ENCODE measurements at regions not wholly inside any gene's neighbourhood (a gene's known extent, or its start where the extent isn't known, plus 50 kb on each side); places are given as distances from the start of the nearest gene placed in this dataset.

- Histone ChIP-seq H3K27me3 (ENCODE audit: control insufficient read depth, insufficient read depth, low read length) (no peaks in the 10 kb centered on the region), H3K36me3 (replicated peaks; ENCODE audit: control insufficient read depth, insufficient read depth, low read length) (no peaks in the 10 kb centered on the region), H3K4me3 (ENCODE audit: insufficient read depth, low read depth, low read length) (no peak overlapping the region)
- DNase-seq = no peak
These were observed 70.1 kb upstream of the RAPGEF1 start for GRCh38 chr9:131809941-131810344.

GRCh38 chr9:131808291-131808690, 68.4 kb upstream of the RAPGEF1 start:
- H3K27me3 ChIP-seq (ENCODE audit: control insufficient read depth, insufficient read depth, low read length) = no peaks in the 10 kb centered on the region
- H3K36me3 ChIP-seq (replicated peaks; ENCODE audit: control insufficient read depth, insufficient read depth, low read length) = no peaks in the 10 kb centered on the region
- peak; percentile 43 for DNase-seq
- H3K4me3 ChIP-seq (ENCODE audit: insufficient read depth, low read depth, low read length) = no peak overlapping the region

- peak; percentile 93 for DNase-seq
- peak overlapping the region; percentile 30 for H3K4me3 ChIP-seq (ENCODE audit: insufficient read depth, low read depth, low read length)
- no peaks in the 10 kb centered on the region for H3K36me3 ChIP-seq (replicated peaks; ENCODE audit: control insufficient read depth, insufficient read depth, low read length)
- H3K27me3 ChIP-seq (ENCODE audit: control insufficient read depth, insufficient read depth, low read length) = no peaks in the 10 kb centered on the region
These were observed 67.5 kb upstream of the RAPGEF1 start for GRCh38 chr9:131807144-131807983.

GRCh38 chr9:131805803-131806202, 65.9 kb upstream of the RAPGEF1 start:
- Histone ChIP-seq H3K4me3 (ENCODE audit: insufficient read depth, low read depth, low read length) (no peak overlapping the region), H3K27me3 (ENCODE audit: control insufficient read depth, insufficient read depth, low read length) (no peaks in the 10 kb centered on the region), H3K36me3 (replicated peaks; ENCODE audit: control insufficient read depth, insufficient read depth, low read length) (no peaks in the 10 kb centered on the region)
- DNase-seq = no peak

- no peak for DNase-seq
- Histone ChIP-seq H3K27me3 (ENCODE audit: control insufficient read depth, insufficient read depth, low read length) (no peaks in the 10 kb centered on the region), H3K4me3 (ENCODE audit: insufficient read depth, low read depth, low read length) (no peak overlapping the region), H3K36me3 (replicated peaks; ENCODE audit: control insufficient read depth, insufficient read depth, low read length) (no peaks in the 10 kb centered on the region)
These were observed 65.0 kb upstream of the RAPGEF1 start for GRCh38 chr9:131804826-131805225.

- DNase-seq = no peak
- no peaks in the 10 kb centered on the region for H3K36me3 ChIP-seq (replicated peaks; ENCODE audit: control insufficient read depth, insufficient read depth, low read length)
- no peak overlapping the region for H3K4me3 ChIP-seq (ENCODE audit: insufficient read depth, low read depth, low read length)
- no peaks in the 10 kb centered on the region for H3K27me3 ChIP-seq (ENCODE audit: control insufficient read depth, insufficient read depth, low read length)
These were observed 64.0 kb upstream of the RAPGEF1 start for GRCh38 chr9:131803758-131804411.

GRCh38 chr9:131801810-131802209, 61.9 kb upstream of the RAPGEF1 start:
- no peaks in the 10 kb centered on the region for H3K27me3 ChIP-seq (ENCODE audit: control insufficient read depth, insufficient read depth, low read length)
- DNase-seq = peak; percentile 76
- H3K4me3 ChIP-seq (ENCODE audit: insufficient read depth, low read depth, low read length) = no peak overlapping the region
- no peaks in the 10 kb centered on the region for H3K36me3 ChIP-seq (replicated peaks; ENCODE audit: control insufficient read depth, insufficient read depth, low read length)

- H3K27me3 ChIP-seq (ENCODE audit: control insufficient read depth, insufficient read depth, low read length) = no peaks in the 10 kb centered on the region
- no peaks in the 10 kb centered on the region for H3K36me3 ChIP-seq (replicated peaks; ENCODE audit: control insufficient read depth, insufficient read depth, low read length)
- H3K4me3 ChIP-seq (ENCODE audit: insufficient read depth, low read depth, low read length) = no peak overlapping the region
- DNase-seq = no peak
These were observed 61.0 kb upstream of the RAPGEF1 start for GRCh38 chr9:131800843-131801242.

GRCh38 chr9:131800366-131800765, 60.5 kb upstream of the RAPGEF1 start:
- no peak for DNase-seq
- no peaks in the 10 kb centered on the region for H3K27me3 ChIP-seq (ENCODE audit: control insufficient read depth, insufficient read depth, low read length)
- H3K4me3 ChIP-seq (ENCODE audit: insufficient read depth, low read depth, low read length) = no peak overlapping the region

GRCh38 chr9:131799177-131799823, 59.4 kb upstream of the RAPGEF1 start:
- peak; percentile 84 for DNase-seq
- Histone ChIP-seq H3K27me3 (ENCODE audit: control insufficient read depth, insufficient read depth, low read length) (no peaks in the 10 kb centered on the region; the same call in 1 of the 2 replicates), H3K4me3 (ENCODE audit: insufficient read depth, low read depth, low read length) (no peak overlapping the region), H3K36me3 (replicated peaks; ENCODE audit: control insufficient read depth, insufficient read depth, low read length) (no peaks in the 10 kb centered on the region)

More at GRCh38 chr9:131800366-131800765, 60.5 kb upstream of the RAPGEF1 start:
- no peaks in the 10 kb centered on the region for H3K36me3 ChIP-seq (replicated peaks; ENCODE audit: control insufficient read depth, insufficient read depth, low read length)

GRCh38 chr9:131798246-131798645, 58.4 kb upstream of the RAPGEF1 start:
- DNase-seq = no peak
- no peaks in the 10 kb centered on the region; the same call in 1 of the 2 replicates for H3K27me3 ChIP-seq (ENCODE audit: control insufficient read depth, insufficient read depth, low read length)

GRCh38 chr9:131794393-131794792, 54.5 kb upstream of the RAPGEF1 start:
- no peaks in the 10 kb centered on the region for H3K36me3 ChIP-seq (replicated peaks; ENCODE audit: control insufficient read depth, insufficient read depth, low read length)
- H3K27me3 ChIP-seq (ENCODE audit: control insufficient read depth, insufficient read depth, low read length) = no peaks in the 10 kb centered on the region; the same call in 1 of the 2 replicates
- no peak overlapping the region for H3K4me3 ChIP-seq (ENCODE audit: insufficient read depth, low read depth, low read length)
- peak; percentile 61 for DNase-seq

More at GRCh38 chr9:131798246-131798645, 58.4 kb upstream of the RAPGEF1 start:
- H3K36me3 ChIP-seq (replicated peaks; ENCODE audit: control insufficient read depth, insufficient read depth, low read length) = no peaks in the 10 kb centered on the region
- H3K4me3 ChIP-seq (ENCODE audit: insufficient read depth, low read depth, low read length) = no peak overlapping the region

GRCh38 chr9:131791542-131792254, 51.8 kb upstream of the RAPGEF1 start:
- no peak overlapping the region for H3K4me3 ChIP-seq (ENCODE audit: insufficient read depth, low read depth, low read length)
- DNase-seq = peak; percentile 53
- no peaks in the 10 kb centered on the region; the same call in 1 of the 2 replicates for H3K27me3 ChIP-seq (ENCODE audit: control insufficient read depth, insufficient read depth, low read length)
- no peaks in the 10 kb centered on the region for H3K36me3 ChIP-seq (replicated peaks; ENCODE audit: control insufficient read depth, insufficient read depth, low read length)
